ENCODE measurements at regions not wholly inside any gene's neighbourhood (a gene's known extent, or its start where the extent isn't known, plus 50 kb on each side); places are given as distances from the start of the nearest gene placed in this dataset.

DNA sequence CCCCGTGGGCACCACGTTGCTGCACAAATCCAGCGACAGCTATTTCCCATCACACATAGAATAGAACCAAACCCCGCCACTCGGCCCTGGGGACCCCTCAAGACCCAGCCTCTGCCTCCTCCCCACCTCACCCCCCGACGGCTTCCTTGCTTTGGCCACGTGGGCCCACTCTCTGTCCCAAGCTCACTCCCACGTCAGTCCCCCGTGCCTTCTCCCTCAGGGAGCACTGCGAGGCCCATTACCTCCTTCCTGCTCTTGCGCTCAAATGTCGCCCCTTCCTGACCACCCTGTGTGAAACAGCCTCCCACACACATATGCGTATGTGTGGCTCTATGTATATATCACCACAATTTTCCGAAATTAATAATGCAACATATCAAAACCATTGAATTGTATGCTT, 239.7 kb downstream of the SH3BP4 start:
- TF ChIP-seq, protein P1, sequence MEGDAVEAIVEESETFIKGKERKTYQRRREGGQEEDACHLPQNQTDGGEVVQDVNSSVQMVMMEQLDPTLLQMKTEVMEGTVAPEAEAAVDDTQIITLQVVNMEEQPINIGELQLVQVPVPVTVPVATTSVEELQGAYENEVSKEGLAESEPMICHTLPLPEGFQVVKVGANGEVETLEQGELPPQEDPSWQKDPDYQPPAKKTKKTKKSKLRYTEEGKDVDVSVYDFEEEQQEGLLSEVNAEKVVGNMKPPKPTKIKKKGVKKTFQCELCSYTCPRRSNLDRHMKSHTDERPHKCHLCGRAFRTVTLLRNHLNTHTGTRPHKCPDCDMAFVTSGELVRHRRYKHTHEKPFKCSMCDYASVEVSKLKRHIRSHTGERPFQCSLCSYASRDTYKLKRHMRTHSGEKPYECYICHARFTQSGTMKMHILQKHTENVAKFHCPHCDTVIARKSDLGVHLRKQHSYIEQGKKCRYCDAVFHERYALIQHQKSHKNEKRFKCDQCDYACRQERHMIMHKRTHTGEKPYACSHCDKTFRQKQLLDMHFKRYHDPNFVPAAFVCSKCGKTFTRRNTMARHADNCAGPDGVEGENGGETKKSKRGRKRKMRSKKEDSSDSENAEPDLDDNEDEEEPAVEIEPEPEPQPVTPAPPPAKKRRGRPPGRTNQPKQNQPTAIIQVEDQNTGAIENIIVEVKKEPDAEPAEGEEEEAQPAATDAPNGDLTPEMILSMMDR (IDR thresholded peaks at IDR 0.05; ENCODE audit: low read depth, low read length): no peak
- Histone ChIP-seq H3K9me3 (ENCODE audit: severe bottlenecking) (no peaks in the 10 kb centered on the region), H3K27me3 (ENCODE audit: insufficient read depth, low read depth, severe bottlenecking) (no peaks in the 10 kb centered on the region), H3K4me3 (ENCODE audit: low read depth, low read length) (no peak overlapping the region), H3K27ac (no peak overlapping the region), H3K36me3 (no peaks in the 10 kb centered on the region)
- no peak for DNase-seq

DNA sequence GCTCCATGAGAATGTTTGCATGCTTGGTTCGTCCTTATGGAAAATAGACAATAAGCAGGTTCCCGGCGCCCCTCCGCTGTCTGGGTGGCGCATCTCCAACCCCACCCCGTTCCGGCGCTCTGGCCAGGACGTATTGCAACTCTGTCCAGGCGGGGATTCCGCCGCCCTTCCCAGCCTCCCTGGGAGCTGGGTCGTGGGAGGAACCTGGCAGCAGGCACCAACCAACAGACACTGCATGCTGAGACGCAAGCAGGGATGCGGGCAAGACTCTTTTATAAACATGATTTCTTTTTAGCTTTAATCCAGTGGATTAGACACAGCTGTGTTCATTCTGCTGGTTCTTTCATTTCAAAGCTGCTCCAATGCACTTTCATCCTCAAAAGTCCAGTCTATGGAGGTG, 240.2 kb downstream of the SH3BP4 start:
- Histone ChIP-seq H3K27me3 (ENCODE audit: insufficient read depth, low read depth, severe bottlenecking) (no peaks in the 10 kb centered on the region), H3K27ac (no peak overlapping the region), H3K9me3 (ENCODE audit: severe bottlenecking) (no peaks in the 10 kb centered on the region), H3K4me3 (ENCODE audit: low read depth, low read length) (no peak overlapping the region), H3K36me3 (no peaks in the 10 kb centered on the region)
- TF ChIP-seq, protein P1 (IDR thresholded peaks at IDR 0.05; ENCODE audit: low read depth, low read length): no peak
- DNase-seq: no peak

DNA sequence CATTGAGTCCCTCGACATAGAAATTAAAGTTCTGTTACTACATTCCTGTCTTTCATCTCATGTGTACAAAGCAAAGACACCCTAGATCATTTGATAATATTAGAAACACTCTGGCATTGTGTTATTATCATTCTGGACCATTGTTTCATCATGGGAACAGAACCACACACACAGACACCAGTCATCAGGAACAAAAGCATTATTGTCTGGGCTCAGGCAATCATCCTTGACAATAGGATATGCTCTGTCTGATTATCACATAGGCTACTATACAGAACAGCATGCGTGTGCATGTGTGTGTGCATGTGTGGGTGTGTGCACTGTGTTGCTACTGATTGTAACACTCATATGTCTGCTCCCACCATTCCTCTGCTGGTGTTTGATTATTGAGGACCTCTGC, 242.5 kb downstream of the SH3BP4 start:
- Histone ChIP-seq H3K27me3 (ENCODE audit: insufficient read depth, low read depth, severe bottlenecking) (no peaks in the 10 kb centered on the region), H3K4me3 (ENCODE audit: low read depth, low read length) (no peak overlapping the region), H3K9me3 (ENCODE audit: severe bottlenecking) (no peaks in the 10 kb centered on the region), H3K36me3 (no peaks in the 10 kb centered on the region), H3K27ac (no peak overlapping the region)
- no peak for DNase-seq
- TF ChIP-seq, protein P1 (IDR thresholded peaks at IDR 0.05; ENCODE audit: low read depth, low read length): no peak

DNA sequence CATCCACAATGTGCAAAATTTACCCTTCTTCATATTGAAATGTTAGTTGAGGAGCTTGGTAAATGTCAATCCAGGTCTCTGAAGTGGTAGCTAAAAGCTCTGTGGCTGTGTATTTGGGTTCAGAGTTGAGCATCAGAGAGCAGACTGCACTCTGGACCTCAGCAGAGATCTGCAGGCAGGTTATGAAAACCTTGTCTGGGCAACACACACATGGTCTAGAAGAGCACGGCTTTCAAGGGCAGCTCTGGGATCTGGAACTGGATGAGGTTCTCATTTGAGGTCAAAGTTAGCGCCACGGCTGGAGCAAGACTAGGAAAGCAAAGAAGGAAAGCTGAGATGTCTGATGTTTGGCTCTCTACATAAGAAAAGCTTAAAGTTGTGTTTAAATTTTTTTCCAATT, 243.0 kb downstream of the SH3BP4 start:
- H3K27ac ChIP-seq: no peak overlapping the region
- H3K27me3 ChIP-seq (ENCODE audit: insufficient read depth, low read depth, severe bottlenecking): no peaks in the 10 kb centered on the region
- TF ChIP-seq, protein P1 (IDR thresholded peaks at IDR 0.05; ENCODE audit: low read depth, low read length): no peak
- DNase-seq: no peak
- no peaks in the 10 kb centered on the region for H3K36me3 ChIP-seq
- H3K9me3 ChIP-seq (ENCODE audit: severe bottlenecking): no peaks in the 10 kb centered on the region
- no peak overlapping the region for H3K4me3 ChIP-seq (ENCODE audit: low read depth, low read length)

DNA sequence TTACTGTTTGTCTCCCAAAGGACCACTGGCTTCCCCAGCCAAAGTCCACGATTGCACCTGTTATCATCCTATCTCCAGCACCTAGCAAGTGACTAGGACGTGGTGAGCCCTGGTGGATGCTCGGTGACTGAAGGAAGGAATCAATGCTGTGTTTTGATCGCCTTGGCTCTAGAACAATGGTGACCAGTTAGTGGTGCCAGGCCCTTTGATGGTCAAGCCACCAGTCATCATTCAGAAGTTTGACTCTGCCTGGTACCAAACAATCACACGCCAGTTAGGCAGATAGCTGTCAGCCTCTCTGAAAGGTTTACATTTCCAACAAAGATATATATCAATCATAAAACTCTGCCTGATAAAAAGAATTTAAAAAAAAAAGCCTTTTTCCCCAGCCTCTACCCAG, 244.1 kb downstream of the SH3BP4 start:
- TF ChIP-seq, protein P1 (IDR thresholded peaks at IDR 0.05; ENCODE audit: low read depth, low read length): no peak
- no peaks in the 10 kb centered on the region for H3K9me3 ChIP-seq (ENCODE audit: severe bottlenecking)
- no peak overlapping the region for H3K27ac ChIP-seq
- DNase-seq: no peak
- no peaks in the 10 kb centered on the region for H3K36me3 ChIP-seq
- H3K4me3 ChIP-seq (ENCODE audit: low read depth, low read length): no peak overlapping the region
- H3K27me3 ChIP-seq (ENCODE audit: insufficient read depth, low read depth, severe bottlenecking): no peaks in the 10 kb centered on the region

DNA sequence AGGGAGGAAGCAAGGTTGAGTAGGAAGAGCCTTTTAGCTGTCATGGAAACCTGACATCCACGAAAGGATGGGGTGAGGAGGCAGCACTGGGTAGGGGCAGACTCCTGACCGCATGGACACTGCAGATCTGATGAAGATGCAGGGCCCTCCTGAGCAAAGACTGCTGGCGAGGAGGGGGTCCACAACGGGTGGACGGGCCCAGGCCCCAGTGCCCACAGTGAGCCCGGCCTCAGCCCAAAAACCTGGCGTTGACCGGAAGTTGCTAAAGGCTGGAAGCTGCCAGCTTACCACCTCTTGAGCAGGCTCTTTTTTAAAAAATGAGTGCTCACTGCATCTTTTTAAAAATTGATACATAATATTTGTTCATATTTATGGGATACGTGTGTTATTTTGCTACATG, 247.3 kb downstream of the SH3BP4 start:
- TF ChIP-seq, protein P1 (IDR thresholded peaks at IDR 0.05; ENCODE audit: low read depth, low read length): no peak

More for the DNA sequence above, 247.3 kb downstream of the SH3BP4 start:
- Histone ChIP-seq H3K27me3 (ENCODE audit: insufficient read depth, low read depth, severe bottlenecking) (no peaks in the 10 kb centered on the region), H3K9me3 (ENCODE audit: severe bottlenecking) (no peaks in the 10 kb centered on the region), H3K4me3 (ENCODE audit: low read depth, low read length) (no peak overlapping the region), H3K36me3 (no peaks in the 10 kb centered on the region), H3K27ac (no peak overlapping the region)
- no peak for DNase-seq

Measured in WERI-Rb-1 (cell line).